Esophagus squamous epithelium (tissue), 4 donors: ENCODE measurements at regions not wholly inside any gene's neighbourhood (a gene's known extent, or its start where the extent isn't known, plus 50 kb on each side); places are given as distances from the start of the nearest gene placed in this dataset.

Experiments used
- CTCF ChIP-seq, 6 experiments: fragments of 450-650 bp in 4 of 6; fragments of 200-600 bp in 2 of 6; sonication (generic) in 2 of 6; IDR thresholded peaks; one replicate each; pipeline ENCODE4 v1.5.1; 2016 to 2019; ENCODE audit warnings: antibody characterized with exemption in 6 of 6, mild to moderate bottlenecking in 4 of 6, moderate library complexity in 4 of 6
- POLR2A ChIP-seq, 4 donors: fragments of 450-650 bp; IDR thresholded peaks; one replicate each; pipeline ENCODE4 v1.6.1; 2017; ENCODE audit warnings: antibody characterized with exemption in 4 of 4, mild to moderate bottlenecking in 4 of 4, moderate library complexity in 3 of 4

DNA sequence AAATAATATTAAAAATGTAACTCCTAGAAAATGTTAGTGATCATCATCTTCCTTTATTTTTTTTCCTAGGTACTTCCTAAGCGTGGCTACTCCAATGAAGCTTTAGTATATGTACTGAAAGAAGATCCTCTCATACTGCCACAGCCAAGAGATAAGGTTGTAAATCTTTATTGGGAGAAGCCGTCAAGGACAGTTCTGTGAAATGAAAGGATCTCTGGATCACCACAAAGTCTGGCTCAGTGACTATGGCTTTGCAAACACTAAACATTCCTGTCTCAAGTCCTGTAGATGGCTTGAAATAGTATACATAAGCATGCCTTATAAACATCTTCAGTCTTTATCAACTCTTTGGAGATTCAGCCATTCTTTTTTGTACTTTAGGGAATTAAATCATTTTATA, 61.2 kb upstream of the DPH5 start:
- TF ChIP-seq CTCF (IDR thresholded peaks at IDR 0.05), result no peak
- no peak for TF ChIP-seq POLR2A (IDR thresholded peaks at IDR 0.05)
